ENCODE measurements at regions not wholly inside any gene's neighbourhood (a gene's known extent, or its start where the extent isn't known, plus 50 kb on each side); places are given as distances from the start of the nearest gene placed in this dataset.
"Not testable (repeated sequence)": the region's sequence is repeated elsewhere in the genome, so short reads cannot be mapped to it uniquely, and the experiment has no call there.

DNA sequence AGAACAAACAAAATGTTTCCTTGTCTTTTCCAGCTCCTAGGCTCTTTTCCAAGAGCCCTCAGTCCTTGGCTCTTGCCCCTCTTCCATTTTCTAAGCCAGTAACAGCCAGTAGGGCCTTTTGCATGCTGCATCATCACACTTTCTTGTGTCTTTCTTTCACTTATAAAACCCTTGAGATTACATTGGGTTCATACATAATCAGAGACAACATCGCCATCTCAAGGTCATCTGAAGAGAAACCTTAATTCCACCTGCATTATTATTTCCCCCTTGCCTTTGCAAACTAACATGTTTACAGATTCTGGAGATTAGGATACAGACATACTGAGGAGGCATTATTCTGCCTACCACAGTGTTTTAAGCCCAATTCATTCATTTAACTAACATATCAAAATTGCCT lies 697.3 kb downstream of the TRIB2 start:
- DNase-seq (ENCODE audit: low read depth), result no peak

- no peak for DNase-seq (ENCODE audit: low read depth)
Measured at GRCh38 chr2:13414897-13415296, 698.2 kb downstream of the TRIB2 start.

- no peak for DNase-seq (ENCODE audit: low read depth)
Measured at GRCh38 chr2:13433954-13434353, 717.2 kb downstream of the TRIB2 start.

- not testable (repeated sequence) for DNase-seq (ENCODE audit: low read depth)
Measured at GRCh38 chr2:13443554-13444261, 727.0 kb downstream of the TRIB2 start.

DNA sequence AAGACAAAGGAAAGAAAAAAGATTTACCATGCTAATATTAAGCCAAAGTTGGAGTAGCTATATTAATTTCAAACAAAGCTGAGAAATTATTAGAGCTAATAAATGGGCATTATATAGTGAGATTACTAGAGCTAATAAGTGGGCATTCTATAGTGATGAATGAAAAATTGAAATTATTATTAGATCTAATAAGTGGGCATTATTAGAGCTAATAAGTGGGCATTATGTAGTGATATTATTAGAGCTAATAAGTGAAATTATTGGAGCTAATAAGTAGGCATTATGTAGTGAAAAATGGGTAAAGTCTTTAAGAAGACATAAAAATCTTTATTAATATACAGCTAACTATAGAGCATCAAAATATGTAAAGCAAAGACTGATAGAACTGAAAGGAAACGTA lies 745.7 kb downstream of the TRIB2 start:
- no peak for DNase-seq (ENCODE audit: low read depth)

- no peak for DNase-seq (ENCODE audit: low read depth)
Measured at GRCh38 chr2:13466076-13466475, 749.3 kb downstream of the TRIB2 start.

GRCh38 chr2:13474538-13474937 lies 757.8 kb downstream of the TRIB2 start:
- no peak for DNase-seq (ENCODE audit: low read depth)

DNA sequence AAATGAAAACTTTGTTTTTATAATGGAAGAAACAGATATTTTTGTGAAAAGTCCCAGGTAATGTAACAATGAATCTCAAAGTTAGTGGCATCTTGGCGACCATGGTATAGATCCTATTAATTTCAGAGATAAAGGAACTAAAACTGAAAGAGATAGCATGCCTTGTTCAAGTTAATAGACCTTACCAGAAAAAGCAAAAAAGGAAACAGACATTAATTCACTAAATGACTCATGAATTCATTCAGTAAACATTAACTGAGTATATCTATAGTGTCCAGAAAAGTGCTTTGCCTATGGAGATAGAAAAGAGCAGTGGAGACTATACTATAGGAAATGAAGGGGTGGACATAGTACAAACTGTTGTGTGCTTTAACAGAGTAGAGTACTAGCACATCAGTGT lies 763.3 kb downstream of the TRIB2 start:
- no peak for DNase-seq (ENCODE audit: low read depth)

DNA sequence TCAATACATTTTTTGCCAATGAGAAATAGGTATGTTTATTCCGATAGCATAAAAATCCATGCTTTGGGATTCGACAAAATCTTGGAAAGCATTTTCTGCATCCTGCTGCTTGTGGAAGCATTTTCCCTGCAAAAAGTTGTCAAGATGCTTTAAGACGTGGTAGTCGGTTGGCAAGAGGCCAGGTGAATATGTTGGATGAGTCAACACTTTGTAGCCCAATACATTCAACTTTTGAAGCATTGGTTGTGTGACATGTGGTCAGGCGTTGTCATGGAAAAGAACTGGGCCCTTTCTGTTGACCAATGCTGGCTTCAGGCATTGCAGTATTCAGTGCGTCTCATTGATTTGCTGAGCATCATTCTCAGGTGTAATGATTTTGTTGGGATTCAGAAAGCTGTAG lies 764.5 kb downstream of the TRIB2 start:
- DNase-seq (ENCODE audit: low read depth), result no peak

GRCh38 chr2:13485256-13485655 lies 768.5 kb downstream of the TRIB2 start:
- no peak for DNase-seq (ENCODE audit: low read depth)

GRCh38 chr2:13488965-13489364 lies 772.2 kb downstream of the TRIB2 start:
- no peak for DNase-seq (ENCODE audit: low read depth)

- DNase-seq (ENCODE audit: low read depth), result no peak
Measured at GRCh38 chr2:13492262-13492661, 775.5 kb downstream of the TRIB2 start.

- DNase-seq (ENCODE audit: low read depth), result no peak
Measured at GRCh38 chr2:13495051-13495450, 778.3 kb downstream of the TRIB2 start.

- DNase-seq (ENCODE audit: low read depth), result no peak
Measured at GRCh38 chr2:13504808-13505207, 788.1 kb downstream of the TRIB2 start.

DNA sequence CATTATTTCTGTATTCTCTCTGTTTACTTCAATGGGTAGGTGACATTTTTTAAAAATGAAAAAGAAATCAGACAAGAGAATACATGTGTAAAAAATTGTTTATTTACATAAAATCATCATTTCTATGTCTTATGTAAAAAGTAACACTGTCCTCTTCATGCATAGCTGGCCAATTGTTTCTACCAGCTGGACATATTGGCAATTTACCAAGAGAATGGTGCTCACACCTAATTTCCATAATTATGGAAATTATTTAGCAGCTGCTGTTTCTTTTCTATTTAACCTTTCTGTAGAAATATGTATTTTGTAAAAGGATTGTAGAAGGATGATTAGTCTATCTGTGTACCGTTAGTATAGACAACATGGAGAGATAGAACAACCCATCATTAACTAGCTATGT lies 791.9 kb downstream of the TRIB2 start:
- no peak for DNase-seq (ENCODE audit: low read depth)

DNA sequence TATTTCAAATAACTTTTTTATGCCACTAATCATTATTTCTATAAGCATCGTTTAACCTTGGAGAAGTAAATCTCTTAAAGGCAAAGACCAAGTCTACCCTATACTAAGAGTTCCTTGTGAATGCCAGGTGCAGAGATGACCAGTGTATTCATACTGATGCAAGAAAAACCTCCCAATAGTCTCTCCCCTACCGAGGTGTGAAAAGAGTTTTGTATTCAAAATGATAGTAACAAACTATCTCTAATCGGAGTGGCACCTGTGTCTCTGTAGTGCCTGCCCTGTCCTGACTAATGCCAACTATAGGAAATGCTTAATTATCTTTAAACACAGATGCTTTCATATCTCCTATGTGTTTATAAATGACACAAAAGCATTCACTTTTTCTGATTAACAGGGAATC lies 798.5 kb downstream of the TRIB2 start:
- DNase-seq (ENCODE audit: low read depth), result no peak

DNA sequence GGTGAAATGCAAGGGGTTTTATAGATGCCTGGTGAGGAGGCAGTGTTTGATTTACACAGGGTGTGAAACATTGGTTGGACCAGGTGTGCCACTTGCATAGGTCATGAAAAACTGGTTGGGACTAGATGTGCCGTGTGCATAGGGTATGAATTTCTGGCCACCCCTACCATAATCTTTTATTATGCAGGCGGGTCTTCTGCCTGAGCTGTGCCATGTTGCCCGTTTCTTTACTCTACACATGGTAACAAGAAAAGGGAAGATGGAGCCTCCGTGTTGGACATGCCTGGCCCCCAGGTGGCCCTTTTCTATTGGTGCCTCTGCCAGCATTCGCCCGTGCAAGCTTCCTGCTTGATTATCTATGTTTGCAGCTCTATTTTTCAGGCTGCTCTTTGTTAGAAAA lies 805.4 kb downstream of the TRIB2 start:
- no peak for DNase-seq (ENCODE audit: low read depth)

DNA sequence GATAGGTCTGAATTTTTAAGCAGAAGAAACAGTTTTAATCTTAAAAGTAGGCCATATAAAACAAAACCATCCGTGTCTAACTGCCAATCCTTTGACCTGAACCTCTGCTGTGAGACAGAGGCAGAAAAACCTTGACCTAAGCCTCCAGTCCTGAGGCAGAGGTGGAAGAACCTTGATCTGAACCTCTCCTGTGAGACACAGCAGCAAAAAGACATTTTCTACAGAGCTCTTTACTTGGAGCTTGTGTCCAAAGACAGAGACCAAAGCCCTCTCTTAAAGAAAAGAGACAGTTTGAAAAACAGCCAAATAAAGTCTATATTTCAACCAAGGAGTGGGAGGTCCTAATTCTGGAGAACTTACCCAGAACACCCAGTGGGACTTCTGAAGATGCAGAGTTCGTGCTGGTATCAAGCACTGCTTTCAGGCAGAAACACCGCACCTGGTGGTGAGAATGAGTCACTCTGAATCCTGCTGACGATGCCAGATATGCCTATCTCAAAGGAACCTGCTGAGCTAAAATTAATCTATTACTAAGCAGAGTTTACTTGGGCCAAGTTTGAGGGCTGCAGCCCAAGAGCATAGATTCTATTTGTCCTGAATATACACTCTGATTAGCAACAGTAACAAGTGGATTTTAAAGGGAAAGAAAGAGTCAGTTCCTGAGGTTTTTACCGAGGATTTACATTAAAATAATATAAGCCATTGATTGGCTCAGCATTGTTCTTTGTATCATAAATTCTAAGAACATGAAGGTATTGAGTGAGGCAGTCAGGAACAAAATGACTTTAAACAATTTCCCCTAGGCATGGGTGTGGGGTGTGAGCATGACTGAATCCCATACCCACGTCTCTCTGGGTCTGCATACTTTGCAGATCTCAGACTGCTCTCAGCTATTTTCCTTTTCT lies 806.4 kb downstream of the TRIB2 start:
- no peak for DNase-seq (ENCODE audit: low read depth)

DNA sequence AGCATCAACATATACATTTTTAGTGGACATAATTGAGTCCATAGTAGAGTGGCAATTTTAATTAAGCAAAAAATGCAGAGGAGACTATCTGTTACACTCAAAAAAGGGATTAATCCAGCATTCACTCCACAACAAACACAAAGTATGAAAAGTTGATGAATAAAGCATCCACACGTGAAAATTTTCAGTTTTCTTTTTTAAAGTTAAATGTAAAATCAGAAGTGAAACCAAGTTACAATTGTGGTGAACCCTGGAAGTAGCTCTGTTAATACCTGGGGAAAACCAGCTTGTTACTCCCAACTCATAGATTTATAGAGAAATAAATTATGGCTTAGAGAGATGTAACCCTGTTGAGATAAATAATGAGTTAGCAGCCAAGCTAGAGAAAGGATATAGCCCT lies 807.8 kb downstream of the TRIB2 start:
- DNase-seq (ENCODE audit: low read depth), result no peak

DNA sequence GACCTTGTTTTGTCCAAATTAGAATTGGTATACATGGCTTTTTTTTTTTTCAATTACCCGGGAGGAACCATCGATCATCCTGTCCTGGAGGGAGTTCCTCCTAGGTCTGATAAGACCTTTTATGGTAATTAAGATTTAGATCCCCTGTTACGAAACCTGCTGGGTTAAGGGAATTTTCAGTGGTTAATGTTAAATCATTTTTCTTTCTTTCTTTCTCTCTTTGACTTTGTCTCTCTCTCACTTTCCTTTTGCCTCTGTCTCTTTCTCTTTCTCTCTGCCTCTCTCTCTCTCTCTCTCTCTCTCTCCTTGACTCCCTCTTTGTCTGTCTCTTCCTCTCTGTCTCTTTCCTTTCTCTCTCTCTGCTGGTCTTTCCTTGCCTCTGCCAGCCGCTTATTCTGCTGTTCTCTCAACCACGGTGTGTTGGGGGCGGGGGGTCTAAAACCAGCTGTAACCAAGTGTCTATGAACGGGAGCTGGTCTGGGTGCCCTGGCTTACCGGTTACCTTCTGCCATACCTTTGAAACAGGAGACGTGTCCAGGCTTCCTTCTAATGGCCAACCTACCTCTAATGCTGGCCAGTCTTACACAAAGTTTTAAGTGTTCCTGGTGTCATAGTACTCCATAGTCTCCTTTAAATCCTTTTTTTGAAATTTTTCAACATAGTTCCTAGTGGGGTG lies 815.1 kb downstream of the TRIB2 start:
- DNase-seq (ENCODE audit: low read depth), result not testable (repeated sequence)

GRCh38 chr2:13532781-13533523 lies 816.2 kb downstream of the TRIB2 start:
- DNase-seq (ENCODE audit: low read depth), result not testable (repeated sequence)

- DNase-seq (ENCODE audit: low read depth), result no peak
Measured at GRCh38 chr2:13533524-13533922, 816.8 kb downstream of the TRIB2 start.
